ENCODE measurements at regions not wholly inside any gene's neighbourhood (a gene's known extent, or its start where the extent isn't known, plus 50 kb on each side); places are given as distances from the start of the nearest gene placed in this dataset.

DNA sequence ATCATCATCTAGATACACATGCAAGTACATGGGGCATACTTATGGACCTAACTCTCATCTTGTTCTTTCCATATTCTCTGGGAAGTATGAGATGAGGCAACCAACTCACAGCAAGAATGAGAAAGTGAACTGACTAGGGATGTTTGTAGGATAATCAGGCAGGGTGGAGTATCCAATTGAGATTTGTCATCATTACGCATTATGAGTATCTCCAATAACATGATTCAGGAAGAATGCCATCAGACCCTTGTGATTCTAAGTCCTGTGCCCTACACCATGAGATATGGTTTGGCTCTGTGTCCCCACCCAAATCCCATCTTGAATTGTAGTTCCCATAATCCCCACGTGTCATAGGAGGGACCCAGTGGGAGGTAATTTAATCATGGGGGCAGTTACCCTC is 154.0 kb downstream of the SLC30A10 start:
- TF ChIP-seq, protein P1, sequence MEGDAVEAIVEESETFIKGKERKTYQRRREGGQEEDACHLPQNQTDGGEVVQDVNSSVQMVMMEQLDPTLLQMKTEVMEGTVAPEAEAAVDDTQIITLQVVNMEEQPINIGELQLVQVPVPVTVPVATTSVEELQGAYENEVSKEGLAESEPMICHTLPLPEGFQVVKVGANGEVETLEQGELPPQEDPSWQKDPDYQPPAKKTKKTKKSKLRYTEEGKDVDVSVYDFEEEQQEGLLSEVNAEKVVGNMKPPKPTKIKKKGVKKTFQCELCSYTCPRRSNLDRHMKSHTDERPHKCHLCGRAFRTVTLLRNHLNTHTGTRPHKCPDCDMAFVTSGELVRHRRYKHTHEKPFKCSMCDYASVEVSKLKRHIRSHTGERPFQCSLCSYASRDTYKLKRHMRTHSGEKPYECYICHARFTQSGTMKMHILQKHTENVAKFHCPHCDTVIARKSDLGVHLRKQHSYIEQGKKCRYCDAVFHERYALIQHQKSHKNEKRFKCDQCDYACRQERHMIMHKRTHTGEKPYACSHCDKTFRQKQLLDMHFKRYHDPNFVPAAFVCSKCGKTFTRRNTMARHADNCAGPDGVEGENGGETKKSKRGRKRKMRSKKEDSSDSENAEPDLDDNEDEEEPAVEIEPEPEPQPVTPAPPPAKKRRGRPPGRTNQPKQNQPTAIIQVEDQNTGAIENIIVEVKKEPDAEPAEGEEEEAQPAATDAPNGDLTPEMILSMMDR (IDR thresholded peaks at IDR 0.05; ENCODE audit: low read depth, low read length, missing input control): no peak
- no peak for TF ChIP-seq SP1 (IDR thresholded peaks at IDR 0.05)
